GM12878 (cell line): ENCODE measurements at regions not wholly inside any gene's neighbourhood (a gene's known extent, or its start where the extent isn't known, plus 50 kb on each side); places are given as distances from the start of the nearest gene placed in this dataset.

Experiments used
- EED ChIP-seq: sonication (generic); IDR thresholded peaks from 2 replicates; pipeline ENCODE4 v1.6.1; 2016; ENCODE audit warnings: antibody characterized with exemption, low read depth
- EP300 ChIP-seq, 2 experiments: fragments of 150-350 bp in 1 of 2; IDR thresholded peaks; 2 replicates each; pipeline ENCODE4 v1.6.1; 2011 to 2012; ENCODE audit warnings: low read depth in 2 of 2, low read length in 2 of 2, borderline replicate concordance in 1 of 2, improper control_type of control experiment in 1 of 2, inconsistent platforms in 1 of 2; ENCODE audit not compliant: control insufficient read depth in 1 of 2
- FOXK2 ChIP-seq: fragments of 450-650 bp; IDR thresholded peaks from 2 replicates; pipeline ENCODE4 v1.6.1; 2017; ENCODE audit warnings: mild to moderate bottlenecking, moderate library complexity
- JUNB ChIP-seq: IDR thresholded peaks from 2 replicates; pipeline ENCODE4 v1.6.1; 2016; ENCODE audit warnings: antibody characterized with exemption, mild to moderate bottlenecking
- JUND ChIP-seq: IDR thresholded peaks from 2 replicates; pipeline ENCODE4 v1.6.1; 2012; ENCODE audit warnings: low read depth, mild to moderate bottlenecking, low read length, improper control_type of control experiment, moderate library complexity
- LARP7 ChIP-seq: fragments of 450-650 bp; IDR thresholded peaks from 2 replicates; pipeline ENCODE4 v1.6.1; 2017; ENCODE audit warnings: mild to moderate bottlenecking
- SIN3A ChIP-seq: IDR thresholded peaks from 2 replicates; pipeline ENCODE4 v1.6.1; 2012; ENCODE audit warnings: low read depth, low read length, improper control_type of control experiment
- SMAD1 ChIP-seq: fragments of 450-650 bp; IDR thresholded peaks from 2 replicates; pipeline ENCODE4 v1.6.1; 2018; ENCODE audit warnings: mild to moderate bottlenecking, low read depth; ENCODE audit not compliant: partially characterized antibody
- ZBTB11 ChIP-seq: fragments of 450-650 bp; formaldehyde crosslinking; IDR thresholded peaks from 2 replicates; pipeline ENCODE4 v1.5.0; 2022; ENCODE audit warnings: mild to moderate bottlenecking, missing genetic modification characterization
- TF ChIP-seq, protein P1 (sequence below): fragments of 450-650 bp; IDR thresholded peaks from 2 replicates; pipeline ENCODE4 v1.6.1; 2017; ENCODE audit warnings: mild to moderate bottlenecking

GRCh38 chr20:53699906-53700305 is 106.3 kb upstream of the ZNF217 start:
- TF ChIP-seq EP300 (IDR thresholded peaks at IDR 0.05; ENCODE audit: borderline replicate concordance in 1 of 2, control insufficient read depth in 1 of 2, low read depth in 2 of 2, low read length in 2 of 2) (no peak), ZBTB11 (CRISPR knock-in tag) (no peak), JUNB (no peak), JUND (no peak), SMAD1 (no peak), SIN3A (no peak), EED (no peak), FOXK2 (no peak), LARP7 (no peak)
- TF ChIP-seq, protein P1, sequence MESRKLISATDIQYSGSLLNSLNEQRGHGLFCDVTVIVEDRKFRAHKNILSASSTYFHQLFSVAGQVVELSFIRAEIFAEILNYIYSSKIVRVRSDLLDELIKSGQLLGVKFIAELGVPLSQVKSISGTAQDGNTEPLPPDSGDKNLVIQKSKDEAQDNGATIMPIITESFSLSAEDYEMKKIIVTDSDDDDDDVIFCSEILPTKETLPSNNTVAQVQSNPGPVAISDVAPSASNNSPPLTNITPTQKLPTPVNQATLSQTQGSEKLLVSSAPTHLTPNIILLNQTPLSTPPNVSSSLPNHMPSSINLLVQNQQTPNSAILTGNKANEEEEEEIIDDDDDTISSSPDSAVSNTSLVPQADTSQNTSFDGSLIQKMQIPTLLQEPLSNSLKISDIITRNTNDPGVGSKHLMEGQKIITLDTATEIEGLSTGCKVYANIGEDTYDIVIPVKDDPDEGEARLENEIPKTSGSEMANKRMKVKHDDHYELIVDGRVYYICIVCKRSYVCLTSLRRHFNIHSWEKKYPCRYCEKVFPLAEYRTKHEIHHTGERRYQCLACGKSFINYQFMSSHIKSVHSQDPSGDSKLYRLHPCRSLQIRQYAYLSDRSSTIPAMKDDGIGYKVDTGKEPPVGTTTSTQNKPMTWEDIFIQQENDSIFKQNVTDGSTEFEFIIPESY: no peak
